Urinary bladder (tissue), 3 donors: ENCODE measurements at regions not wholly inside any gene's neighbourhood (a gene's known extent, or its start where the extent isn't known, plus 50 kb on each side); places are given as distances from the start of the nearest gene placed in this dataset.

Experiments
- DNase-seq: peaks from one replicate; pipeline ENCODE4 v3.0.0-alpha.2; 2015; ENCODE audit errors: extremely low spot score
- H3K27ac ChIP-seq: one replicate; pipeline ENCODE4 v1.5.1; 2013; ENCODE audit warnings: low read depth, mild to moderate bottlenecking, moderate library complexity
- H3K36me3 ChIP-seq: one replicate; pipeline ENCODE4 v1.6.1; 2013; ENCODE audit warnings: mild to moderate bottlenecking, moderate library complexity; ENCODE audit not compliant: insufficient read depth
- H3K4me1 ChIP-seq: one replicate; pipeline ENCODE4 v1.6.1; 2013; ENCODE audit warnings: mild to moderate bottlenecking, moderate library complexity; ENCODE audit not compliant: insufficient read depth
- H3K4me3 ChIP-seq: one replicate; pipeline ENCODE4 v1.5.1; 2013; ENCODE audit warnings: low read depth, low read length
- WGBS: extraction: QIAGEN DNeasy Blood & Tissue Kit; methylation state at CpG from one replicate; pipeline ENCODE4 v1.1.7; 2013; 5-methylcytosine and 5-hydroxymethylcytosine counted together
- donor health status: healthy with polysubstance abuse.
- donor health status: healthy.

DNA sequence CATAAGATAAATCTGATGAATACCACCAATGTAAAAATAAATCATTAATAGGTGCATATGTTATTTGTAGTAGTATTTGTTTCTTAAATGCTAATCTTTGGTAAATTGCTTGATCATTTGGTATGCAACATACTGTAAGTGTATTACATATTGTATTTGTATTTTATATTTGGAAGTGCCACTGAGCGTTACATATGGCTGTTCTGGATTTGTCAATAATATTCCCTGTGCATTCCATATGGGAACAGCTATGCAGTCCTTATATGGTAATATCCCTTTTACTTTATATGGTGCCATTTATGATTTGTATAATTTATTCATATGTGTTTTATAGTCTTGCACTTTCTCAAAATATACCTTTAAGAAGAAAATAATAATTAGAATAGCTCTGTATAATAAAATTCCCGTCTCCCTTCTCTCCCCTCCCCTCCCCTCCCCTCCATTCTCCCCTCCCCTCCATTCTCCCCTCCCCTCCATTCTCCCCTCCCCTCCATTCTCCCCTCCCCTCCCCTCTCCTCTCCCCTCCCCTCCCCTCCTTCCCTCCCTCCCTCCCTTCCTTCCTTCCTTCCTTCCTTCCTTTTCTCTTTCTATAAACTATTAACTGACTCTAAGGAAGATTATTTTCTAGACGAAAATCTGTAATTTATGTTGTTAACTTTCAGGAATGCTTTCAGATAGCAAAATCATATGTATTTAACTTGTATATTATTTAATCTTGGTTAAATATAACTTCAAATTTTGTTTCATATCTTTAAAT lies 241.4 kb downstream of the CSNK1G3 start:
- Histone ChIP-seq H3K36me3 (peaks cover 2% of the 10 kb centered on the region), H3K27ac (no peak overlapping the region), H3K4me1 (no peaks in the 10 kb centered on the region), H3K4me3 (no peak overlapping the region)
- WGBS: 63% methylated on average over 3 of the region's 3 CpGs
- no peak for DNase-seq

DNA sequence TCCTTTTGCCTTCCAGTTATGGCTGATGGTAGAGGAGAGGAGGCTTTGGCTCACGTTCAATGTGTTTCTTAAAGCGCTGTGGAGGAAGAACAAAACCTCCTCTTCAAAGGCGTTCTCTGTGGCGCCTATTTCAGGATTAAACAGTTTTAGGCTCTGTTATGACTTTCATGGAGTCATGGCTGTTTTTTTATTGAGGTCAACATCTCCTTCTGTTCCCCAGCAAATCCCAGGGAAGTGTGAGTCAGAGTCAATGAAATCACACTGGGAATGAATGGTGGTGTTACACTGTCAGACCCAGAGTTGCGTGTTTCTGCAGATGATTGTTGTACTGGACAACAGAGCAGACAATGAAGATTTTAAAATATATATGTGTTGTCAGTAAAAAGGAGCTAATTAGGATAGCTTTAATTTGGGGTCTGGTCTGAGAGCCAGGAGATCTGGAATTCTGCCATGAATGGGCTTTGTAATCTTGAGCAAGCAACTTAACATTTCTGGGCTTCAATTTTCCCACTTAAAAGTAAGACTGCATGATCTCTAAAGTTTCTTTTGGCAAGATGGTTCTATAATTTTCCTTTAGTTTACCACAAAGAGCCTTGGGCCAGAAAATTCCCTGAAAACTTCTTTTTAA lies 240.7 kb downstream of the CSNK1G3 start:
- Histone ChIP-seq H3K4me3 (no peak overlapping the region), H3K4me1 (no peaks in the 10 kb centered on the region), H3K36me3 (peaks cover 2% of the 10 kb centered on the region), H3K27ac (no peak overlapping the region)
- DNase-seq: no peak
- 47% methylated on average over 5 of the region's 5 CpGs for WGBS

DNA sequence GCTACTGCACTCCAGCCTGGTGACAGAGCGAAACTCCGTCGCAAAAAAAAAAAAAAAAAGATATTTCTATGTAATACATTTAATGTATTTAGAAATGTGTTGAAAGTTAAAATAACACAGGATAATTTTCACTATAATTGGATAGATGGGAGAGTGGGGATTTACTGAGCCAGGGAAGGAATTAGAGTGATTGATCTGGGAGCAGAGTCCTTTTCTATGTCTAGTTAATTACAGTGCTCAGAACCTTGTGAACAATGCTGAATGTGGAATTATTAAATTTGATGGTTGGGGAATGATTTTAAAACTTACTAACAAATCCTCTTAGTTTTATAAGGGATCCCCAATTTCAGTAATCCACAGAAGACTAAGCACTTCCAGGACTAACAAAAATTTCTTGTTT lies 239.7 kb downstream of the CSNK1G3 start:
- Histone ChIP-seq H3K36me3 (peaks cover 2% of the 10 kb centered on the region), H3K4me1 (no peaks in the 10 kb centered on the region), H3K4me3 (no peak overlapping the region), H3K27ac (no peak overlapping the region)
- DNase-seq: no peak
- WGBS: 97% methylated on average over 3 of the region's 3 CpGs

DNA sequence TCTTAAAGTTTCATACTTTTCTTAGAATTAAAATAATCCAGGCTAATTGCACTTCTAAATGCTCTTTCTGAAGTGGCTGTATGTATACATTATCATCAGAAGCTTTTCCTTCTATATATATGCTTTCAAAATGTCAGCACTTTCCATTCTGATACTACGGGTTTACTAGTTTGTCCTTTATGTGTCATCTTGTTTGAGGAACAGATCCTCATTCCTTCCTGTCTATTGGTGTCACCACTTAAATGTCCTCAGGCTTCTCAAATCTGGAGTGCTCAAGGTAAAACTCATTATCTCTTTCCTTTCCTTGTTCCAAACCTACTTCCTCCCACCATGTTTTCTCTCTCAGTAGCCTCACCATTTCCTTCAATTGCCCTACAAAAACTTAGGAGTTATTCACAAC lies 236.3 kb downstream of the CSNK1G3 start:
- Histone ChIP-seq H3K4me3 (no peak overlapping the region), H3K27ac (no peak overlapping the region), H3K4me1 (no peaks in the 10 kb centered on the region), H3K36me3 (no peaks in the 10 kb centered on the region)
- WGBS: 91% methylated on average over 1 of the region's 1 CpG
- no peak for DNase-seq

DNA sequence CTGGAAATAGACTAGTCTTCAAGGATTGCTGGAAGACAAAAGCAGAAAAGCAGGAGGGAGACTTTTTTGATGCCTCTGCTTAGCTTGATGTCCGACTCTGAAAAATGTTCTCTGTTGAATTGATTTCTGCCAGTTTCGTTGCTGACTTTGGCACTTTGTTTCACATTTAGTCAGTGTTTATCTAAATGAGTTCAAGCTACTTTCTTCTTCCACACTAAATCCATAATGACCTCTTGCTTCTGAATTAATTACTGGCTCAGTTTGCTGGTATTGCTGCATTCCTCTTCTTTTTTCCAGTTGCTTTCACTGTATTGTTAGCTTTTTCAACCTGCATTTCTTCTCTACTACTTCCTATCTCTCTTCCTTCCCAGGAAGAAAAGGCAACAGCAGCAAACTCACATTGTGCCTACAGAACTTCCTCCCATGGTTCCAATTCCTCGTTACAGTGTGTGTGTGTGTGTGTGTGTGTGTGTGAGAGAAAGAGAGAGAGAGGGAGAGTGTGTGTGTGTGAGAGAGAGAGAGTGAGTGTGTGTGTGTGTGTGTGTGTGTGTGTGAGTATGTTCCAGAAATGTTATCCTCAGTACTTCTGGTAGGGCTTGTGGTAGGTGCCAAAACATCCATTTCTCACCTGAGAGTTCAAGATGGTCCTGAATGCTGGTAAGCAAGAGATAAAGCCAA lies 234.8 kb downstream of the CSNK1G3 start:
- Histone ChIP-seq H3K27ac (no peak overlapping the region), H3K36me3 (peaks cover 2% of the 10 kb centered on the region), H3K4me3 (no peak overlapping the region), H3K4me1 (no peaks in the 10 kb centered on the region)
- 71% methylated on average over 3 of the region's 3 CpGs for WGBS
- DNase-seq: no peak

DNA sequence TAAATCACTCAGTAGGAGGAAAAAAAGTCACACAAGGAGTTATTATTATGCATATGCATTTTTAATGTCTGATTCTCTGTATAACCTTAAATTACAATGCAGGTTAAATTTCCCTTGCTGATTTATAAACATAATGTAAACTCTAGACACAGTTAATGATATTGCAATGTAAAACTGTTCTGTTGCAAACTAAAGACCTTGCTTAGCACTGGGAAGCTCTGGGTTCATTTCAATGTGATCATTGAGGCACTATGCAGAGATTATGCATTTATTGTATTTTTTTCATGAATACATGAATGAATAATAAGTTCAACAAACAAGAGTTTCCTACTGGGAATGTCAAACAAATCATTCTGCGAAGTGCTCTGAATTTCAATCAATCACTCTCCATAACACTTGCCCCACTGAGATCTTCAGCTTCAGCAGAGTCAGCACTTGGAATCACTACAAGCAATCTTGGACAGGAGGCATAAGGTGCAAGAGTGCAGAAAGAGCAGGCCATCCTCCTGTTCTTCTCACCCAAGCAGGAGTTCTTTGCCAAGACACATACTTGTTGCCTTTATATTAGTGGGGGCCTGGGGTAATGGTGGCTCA lies 232.1 kb downstream of the CSNK1G3 start:
- 99% methylated on average over 1 of the region's 1 CpG for WGBS
- peaks cover 2% of the 10 kb centered on the region for H3K36me3 ChIP-seq
- H3K4me1 ChIP-seq: no peaks in the 10 kb centered on the region
- no peak overlapping the region for H3K27ac ChIP-seq
- H3K4me3 ChIP-seq: no peak overlapping the region
- no peak for DNase-seq

DNA sequence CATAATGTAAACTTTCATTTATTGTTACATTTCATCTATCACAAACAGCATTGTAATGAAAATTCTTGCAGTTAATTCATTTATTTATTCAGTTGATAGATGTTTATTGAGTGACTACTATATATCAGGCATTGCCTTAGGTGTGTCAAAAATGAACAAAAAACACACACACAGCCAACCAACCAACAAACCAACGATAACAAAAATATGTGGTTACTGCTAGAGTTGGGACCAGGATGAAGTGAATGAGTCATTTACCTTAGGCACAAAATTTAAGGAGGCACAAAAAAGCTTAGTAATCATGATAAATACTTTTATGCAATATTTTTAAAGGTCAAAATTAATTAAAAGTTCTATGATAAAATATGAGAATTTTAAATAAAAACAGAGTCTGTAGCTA lies 223.4 kb downstream of the CSNK1G3 start:
- no peak overlapping the region for H3K27ac ChIP-seq
- H3K4me3 ChIP-seq: no peak overlapping the region
- H3K4me1 ChIP-seq: no peaks in the 10 kb centered on the region
- no peaks in the 10 kb centered on the region for H3K36me3 ChIP-seq
- WGBS: 77% methylated on average over 1 of the region's 1 CpG
- no peak for DNase-seq

DNA sequence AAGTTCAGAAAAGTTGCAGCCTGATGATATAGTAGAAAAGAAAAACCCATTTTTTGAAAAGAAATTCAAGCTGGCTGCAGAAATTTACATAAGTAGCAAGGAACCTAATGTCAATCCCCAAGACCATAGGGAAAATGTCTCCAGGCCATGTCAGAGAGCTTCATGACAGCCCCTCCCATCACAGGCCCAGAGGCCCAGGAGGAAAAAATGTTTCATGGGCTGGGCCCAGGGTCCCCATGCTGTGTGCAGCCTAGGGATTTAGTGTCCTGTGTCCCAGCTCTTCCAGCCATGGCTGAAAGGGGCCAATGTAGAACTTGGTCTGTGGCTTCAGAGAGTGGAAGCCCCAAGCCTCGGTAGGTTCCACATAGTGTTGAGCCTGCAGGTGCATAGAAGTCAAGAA lies 220.3 kb downstream of the CSNK1G3 start:
- no peaks in the 10 kb centered on the region for H3K4me1 ChIP-seq
- DNase-seq: no peak
- H3K36me3 ChIP-seq: no peaks in the 10 kb centered on the region
- H3K27ac ChIP-seq: no peak overlapping the region
- WGBS: 96% methylated on average over 1 of the region's 1 CpG
- H3K4me3 ChIP-seq: no peak overlapping the region

DNA sequence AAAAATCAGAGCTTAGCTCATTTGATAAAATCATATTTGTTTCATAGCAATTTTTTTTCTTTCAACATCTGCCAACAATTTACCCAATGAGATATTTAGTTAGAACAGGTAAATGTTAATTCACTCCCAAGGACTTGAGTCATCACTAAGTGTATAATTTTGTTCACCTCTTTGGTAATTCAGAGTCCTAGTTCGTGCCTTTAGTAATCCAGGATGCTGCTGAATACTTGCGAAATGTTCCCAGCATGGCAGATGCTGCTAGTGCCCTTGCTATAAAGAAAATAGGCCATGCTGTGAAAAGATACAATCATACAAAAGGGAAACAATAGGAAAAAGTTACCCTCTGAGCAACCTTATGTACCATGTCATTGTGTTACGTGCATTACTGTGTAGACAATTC lies 210.5 kb downstream of the CSNK1G3 start:
- Histone ChIP-seq H3K27ac (no peak overlapping the region), H3K36me3 (no peaks in the 10 kb centered on the region), H3K4me3 (no peak overlapping the region), H3K4me1 (no peaks in the 10 kb centered on the region)
- 77% methylated on average over 3 of the region's 3 CpGs for WGBS
- no peak for DNase-seq

DNA sequence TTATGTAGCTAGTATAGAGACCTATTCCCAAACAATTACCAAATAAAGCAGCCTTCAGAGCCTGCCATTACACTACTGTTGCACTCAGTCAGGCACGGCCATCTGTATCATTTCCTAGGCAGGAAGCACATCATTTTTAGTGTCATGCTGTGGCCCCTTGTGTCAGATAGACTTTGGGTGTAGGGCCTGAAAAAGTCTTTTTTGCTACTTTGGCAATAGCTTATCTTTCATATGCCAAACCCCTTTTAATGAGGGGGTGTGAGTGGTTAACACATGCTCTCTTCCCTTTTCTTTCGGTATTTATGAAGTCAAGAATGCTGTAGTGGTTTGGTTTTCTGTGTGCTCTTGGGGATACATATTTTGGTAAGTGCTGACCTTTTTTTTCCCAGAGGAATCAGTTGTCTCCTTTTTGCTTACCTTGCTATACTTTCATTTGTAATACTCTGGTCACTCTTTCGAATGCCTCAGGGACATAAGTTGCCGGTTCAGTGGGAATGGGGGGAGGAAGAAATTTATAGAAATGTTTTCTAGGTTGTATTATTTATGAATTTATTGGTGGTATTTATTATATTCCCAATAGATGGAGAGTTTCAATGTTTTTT lies 209.8 kb downstream of the CSNK1G3 start:
- no peak overlapping the region for H3K4me3 ChIP-seq
- WGBS: 78% methylated on average over 4 of the region's 4 CpGs
- H3K27ac ChIP-seq: no peak overlapping the region
- H3K36me3 ChIP-seq: no peaks in the 10 kb centered on the region
- H3K4me1 ChIP-seq: no peaks in the 10 kb centered on the region
- no peak for DNase-seq

DNA sequence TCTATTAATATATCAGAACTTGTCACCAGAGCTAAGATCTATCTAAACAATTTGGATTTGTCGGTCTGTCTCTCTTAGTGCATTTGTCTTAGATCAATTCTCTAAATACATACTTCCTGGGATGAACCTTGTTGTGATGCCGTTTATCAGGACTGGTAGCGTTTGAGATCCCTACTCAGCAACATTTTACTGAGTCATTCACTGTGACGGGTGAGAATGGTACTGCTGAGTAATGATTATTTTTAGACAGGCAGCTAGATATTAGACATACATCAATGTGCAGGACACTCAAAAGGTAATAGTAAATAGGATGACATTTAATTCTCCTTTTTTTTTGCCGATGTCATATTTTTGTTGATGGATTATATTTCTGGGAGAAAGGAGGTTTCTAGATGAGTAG lies 209.0 kb downstream of the CSNK1G3 start:
- WGBS: 93% methylated on average over 5 of the region's 5 CpGs
- H3K36me3 ChIP-seq: no peaks in the 10 kb centered on the region
- no peak overlapping the region for H3K4me3 ChIP-seq
- H3K4me1 ChIP-seq: no peaks in the 10 kb centered on the region
- no peak for DNase-seq
- no peak overlapping the region for H3K27ac ChIP-seq

DNA sequence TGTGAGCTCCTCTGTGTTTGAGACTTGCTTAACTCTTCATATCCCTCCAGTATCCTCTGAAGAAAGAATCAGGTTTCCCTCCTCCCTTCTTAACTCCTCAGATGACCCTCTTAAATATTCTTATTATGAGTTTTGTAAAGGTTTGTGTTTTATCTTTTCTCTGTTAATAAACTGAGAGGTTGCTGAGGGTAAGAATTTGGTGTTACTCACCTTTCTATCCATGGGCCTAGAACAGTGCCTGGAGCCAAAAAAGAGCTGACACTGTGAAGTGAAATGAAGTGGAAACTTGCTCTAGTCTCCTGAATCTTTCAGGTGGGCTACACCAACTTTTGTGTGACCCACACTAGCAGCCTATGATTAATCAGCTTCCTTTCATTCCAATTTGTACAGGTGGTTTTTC lies 208.4 kb downstream of the CSNK1G3 start:
- Histone ChIP-seq H3K27ac (no peak overlapping the region), H3K4me1 (no peaks in the 10 kb centered on the region), H3K4me3 (no peak overlapping the region), H3K36me3 (no peaks in the 10 kb centered on the region)
- DNase-seq: no peak

DNA sequence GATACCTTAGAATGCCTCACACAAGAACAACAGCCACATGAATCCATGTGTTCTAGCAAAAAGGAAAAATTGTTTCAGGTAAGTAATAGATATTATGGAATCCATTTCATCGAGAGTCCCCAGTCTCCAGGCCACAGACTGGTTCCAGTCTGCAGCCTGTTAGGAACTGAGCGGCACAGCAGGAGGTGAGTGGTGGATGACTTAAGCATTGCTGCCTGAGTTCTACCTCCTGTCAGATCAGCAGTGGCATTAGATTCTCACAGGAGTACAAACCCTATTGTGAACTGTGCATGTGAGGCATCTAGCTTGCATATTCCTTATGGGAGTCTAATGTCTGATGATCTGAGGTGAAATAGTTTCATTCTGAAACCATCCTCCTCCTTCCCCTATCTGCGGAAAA lies 207.0 kb downstream of the CSNK1G3 start:
- Histone ChIP-seq H3K4me3 (no peak overlapping the region), H3K36me3 (no peaks in the 10 kb centered on the region), H3K27ac (no peak overlapping the region), H3K4me1 (no peaks in the 10 kb centered on the region)
- WGBS: 96% methylated on average over 3 of the region's 3 CpGs
- no peak for DNase-seq
